ENCODE measurements at regions not wholly inside any gene's neighbourhood (a gene's known extent, or its start where the extent isn't known, plus 50 kb on each side); places are given as distances from the start of the nearest gene placed in this dataset.

- no peak for DNase-seq
Measured at GRCh38 chr4:83894831-83895230, 358.9 kb downstream of the GPAT3 start.

- DNase-seq = no peak
Measured at GRCh38 chr4:83890816-83891215, 354.9 kb downstream of the GPAT3 start.

- DNase-seq = no peak
Measured at GRCh38 chr4:83890231-83890630, 354.3 kb downstream of the GPAT3 start.

- no peak for DNase-seq
Measured at GRCh38 chr4:83889802-83890201, 353.9 kb downstream of the GPAT3 start.

- DNase-seq = no peak
Measured at GRCh38 chr4:83885256-83886182, 349.6 kb downstream of the GPAT3 start.

- no peak for DNase-seq
Measured at GRCh38 chr4:83876047-83876446, 340.1 kb downstream of the GPAT3 start.

GRCh38 chr4:83875437-83875836 lies 339.5 kb downstream of the GPAT3 start:
- no peak for DNase-seq

- no peak for DNase-seq
Measured at GRCh38 chr4:83873996-83874395, 338.1 kb downstream of the GPAT3 start.

GRCh38 chr4:83870328-83870950 lies 334.5 kb downstream of the GPAT3 start:
- no peak for DNase-seq

GRCh38 chr4:83866834-83867621 lies 331.1 kb downstream of the GPAT3 start:
- DNase-seq = no peak

- no peak for DNase-seq
Measured at GRCh38 chr4:83865417-83866150, 329.7 kb downstream of the GPAT3 start.

GRCh38 chr4:83864097-83864817 lies 328.3 kb downstream of the GPAT3 start:
- no peak for DNase-seq

GRCh38 chr4:83862471-83862870 lies 326.6 kb downstream of the GPAT3 start:
- DNase-seq = no peak

- no peak for DNase-seq
Measured at GRCh38 chr4:83860200-83860599, 324.3 kb downstream of the GPAT3 start.

- DNase-seq = no peak
Measured at GRCh38 chr4:83858131-83858530, 322.2 kb downstream of the GPAT3 start.

- DNase-seq = no peak
Measured at GRCh38 chr4:83855044-83855443, 319.1 kb downstream of the GPAT3 start.

- DNase-seq = no peak
Measured at GRCh38 chr4:83852085-83852451, 316.2 kb downstream of the GPAT3 start.

- no peak for DNase-seq
Measured at GRCh38 chr4:83851261-83852084, 315.6 kb downstream of the GPAT3 start.

- DNase-seq = no peak
Measured at GRCh38 chr4:83850435-83850834, 314.5 kb downstream of the GPAT3 start.

GRCh38 chr4:83846193-83846830 lies 310.4 kb downstream of the GPAT3 start:
- DNase-seq = no peak

GRCh38 chr4:83839615-83840014 lies 303.7 kb downstream of the GPAT3 start:
- no peak for DNase-seq

Data from inflammatory macrophage treated with lipopolysaccharide for 4 hours (primary cell).